PC-9 (cell line): ENCODE measurements at regions not wholly inside any gene's neighbourhood (a gene's known extent, or its start where the extent isn't known, plus 50 kb on each side); places are given as distances from the start of the nearest gene placed in this dataset.

Experiments used
- BruUV-seq: library from RNA; stranded (reverse); fragments of 400-500 nt; replicated peaks from 2 replicates; lab custom pipeline; 2021; lab: Mats Ljungman, UMichigan
- CTCF ChIA-PET: fragments of 300-600 bp; sonication (Branson Sonifier 250); formaldehyde crosslinking; loops from one replicate; lab custom pipeline; 2022; ENCODE audit warnings: antibody characterized with exemption; lab: Charles Lee
- POLR2A ChIA-PET: fragments of 300-600 bp; sonication (Branson Sonifier 250); formaldehyde crosslinking; loops from one replicate; lab custom pipeline; 2022; ENCODE audit warnings: antibody characterized with exemption; ENCODE audit not compliant: unreplicated experiment; lab: Charles Lee
- DNase-seq, 2 experiments: peaks; one replicate each; pipeline versions ENCODE4 v3.0.0 to v3.0.0-alpha.2; 2015 to 2022; ENCODE audit warnings: mixed read lengths in 1 of 2
- H2AFZ ChIP-seq: fragments of 200-600 bp; sonication (generic); 2 replicates; pipeline ENCODE4 v1.8.1; 2017; ENCODE audit warnings: antibody characterized with exemption
- H3F3A ChIP-seq: fragments of 200-600 bp; sonication (generic); 2 replicates; pipeline ENCODE4 v1.8.1; 2017; ENCODE audit warnings: antibody characterized with exemption, mild to moderate bottlenecking, low read depth; ENCODE audit not compliant: insufficient read depth
- H3K27ac ChIP-seq: fragments of 200-600 bp; sonication (generic); 2 replicates; pipeline ENCODE4 v1.6.1; 2016; ENCODE audit warnings: mixed run types
- H3K27me3 ChIP-seq: fragments of 200-600 bp; sonication (generic); 2 replicates; pipeline ENCODE4 v1.6.1; 2016; ENCODE audit warnings: low read depth, mixed run types; ENCODE audit not compliant: insufficient read depth
- H3K36me3 ChIP-seq: fragments of 200-600 bp; sonication (generic); 2 replicates; pipeline ENCODE4 v1.6.1; 2016; ENCODE audit warnings: low read depth, mixed run types
- H3K4me1 ChIP-seq: fragments of 200-600 bp; sonication (generic); replicated peaks from 2 replicates; pipeline ENCODE4 v1.6.1; 2016; ENCODE audit warnings: mixed run types; ENCODE audit not compliant: insufficient read depth
- H3K4me2 ChIP-seq: fragments of 200-600 bp; sonication (generic); 2 replicates; pipeline ENCODE4 v1.6.1; 2017; ENCODE audit warnings: mixed run types
- H3K4me3 ChIP-seq: fragments of 200-600 bp; sonication (generic); 2 replicates; pipeline ENCODE4 v1.6.1; 2016; ENCODE audit warnings: mixed run types
- H3K79me2 ChIP-seq: fragments of 200-600 bp; sonication (generic); 2 replicates; pipeline ENCODE4 v1.6.1; 2017; ENCODE audit warnings: low read depth, mixed run types
- H3K9me2 ChIP-seq: fragments of 200-600 bp; sonication (generic); 2 replicates; pipeline ENCODE4 v1.8.1; 2017; ENCODE audit warnings: mild to moderate bottlenecking; ENCODE audit not compliant: insufficient read depth
- H3K9me3 ChIP-seq: fragments of 200-600 bp; sonication (generic); 2 replicates; pipeline ENCODE4 v1.8.1; 2016; ENCODE audit warnings: low read depth; ENCODE audit not compliant: insufficient read depth
- H4K20me1 ChIP-seq: fragments of 200-600 bp; sonication (generic); 2 replicates; pipeline ENCODE4 v1.8.1; 2017; ENCODE audit not compliant: insufficient read depth
- EZH2 ChIP-seq: fragments of 200-600 bp; sonication (generic); IDR thresholded peaks from 2 replicates; pipeline ENCODE4 v1.8.0; 2017; ENCODE audit warnings: antibody characterized with exemption, low read depth
- intact Hi-C: fragments of 100-400 bp; cut with micrococcal nuclease; formaldehyde crosslinking; loops from one replicate; pipeline ENCODE4 v1.10.0; 2022; ENCODE audit not compliant: unreplicated experiment
- TF ChIP-seq, protein P1 (sequence below): fragments of 200-600 bp; sonication (generic); conservative IDR thresholded peaks from 2 replicates; pipeline ENCODE4 v1.6.1; 2017; ENCODE audit warnings: mixed run types, antibody characterized with exemption, mild to moderate bottlenecking, moderate library complexity

DNA sequence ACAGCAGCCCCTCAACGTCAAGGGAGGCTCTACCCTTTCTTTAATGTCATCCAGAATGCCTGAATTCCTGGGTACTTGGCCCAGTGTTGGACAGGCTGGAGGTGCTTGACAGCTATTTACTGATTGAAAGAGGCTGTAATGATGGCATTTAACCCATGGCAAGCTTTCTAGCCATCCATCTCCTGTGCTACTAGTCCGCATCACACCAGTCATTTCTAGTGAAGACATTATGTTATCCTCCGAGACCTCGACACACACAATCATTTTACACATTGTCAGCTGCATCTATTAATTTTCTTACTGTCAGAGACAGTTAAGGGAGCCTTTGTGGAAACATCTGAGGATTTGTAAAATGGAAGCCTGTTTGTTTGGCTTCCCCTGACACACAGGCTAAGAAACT is 149.3 kb upstream of the FSTL4 start:
- TF ChIP-seq, protein P1, sequence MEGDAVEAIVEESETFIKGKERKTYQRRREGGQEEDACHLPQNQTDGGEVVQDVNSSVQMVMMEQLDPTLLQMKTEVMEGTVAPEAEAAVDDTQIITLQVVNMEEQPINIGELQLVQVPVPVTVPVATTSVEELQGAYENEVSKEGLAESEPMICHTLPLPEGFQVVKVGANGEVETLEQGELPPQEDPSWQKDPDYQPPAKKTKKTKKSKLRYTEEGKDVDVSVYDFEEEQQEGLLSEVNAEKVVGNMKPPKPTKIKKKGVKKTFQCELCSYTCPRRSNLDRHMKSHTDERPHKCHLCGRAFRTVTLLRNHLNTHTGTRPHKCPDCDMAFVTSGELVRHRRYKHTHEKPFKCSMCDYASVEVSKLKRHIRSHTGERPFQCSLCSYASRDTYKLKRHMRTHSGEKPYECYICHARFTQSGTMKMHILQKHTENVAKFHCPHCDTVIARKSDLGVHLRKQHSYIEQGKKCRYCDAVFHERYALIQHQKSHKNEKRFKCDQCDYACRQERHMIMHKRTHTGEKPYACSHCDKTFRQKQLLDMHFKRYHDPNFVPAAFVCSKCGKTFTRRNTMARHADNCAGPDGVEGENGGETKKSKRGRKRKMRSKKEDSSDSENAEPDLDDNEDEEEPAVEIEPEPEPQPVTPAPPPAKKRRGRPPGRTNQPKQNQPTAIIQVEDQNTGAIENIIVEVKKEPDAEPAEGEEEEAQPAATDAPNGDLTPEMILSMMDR: no peak
- TF ChIP-seq EZH2: no peak
- Histone ChIP-seq H3K79me2 (no peaks in the 10 kb centered on the region), H3K4me3 (no peak overlapping the region), H2AFZ (no peak overlapping the region), H3K4me2 (no peak overlapping the region), H3K9me3 (no peaks in the 10 kb centered on the region), H3K4me1 (no peaks in the 10 kb centered on the region), H3K27ac (no peak overlapping the region), H3F3A (no peaks in the 10 kb centered on the region), H3K9me2 (no peaks in the 10 kb centered on the region), H3K36me3 (no peaks in the 10 kb centered on the region), H4K20me1 (no peaks in the 10 kb centered on the region), H3K27me3 (no peaks in the 10 kb centered on the region)
- POLR2A ChIA-PET: no interaction called here
- intact Hi-C loops: no loop called here
- CTCF ChIA-PET: no interaction called here
- BruUV-seq: no TSS peak
- no peak for DNase-seq

DNA sequence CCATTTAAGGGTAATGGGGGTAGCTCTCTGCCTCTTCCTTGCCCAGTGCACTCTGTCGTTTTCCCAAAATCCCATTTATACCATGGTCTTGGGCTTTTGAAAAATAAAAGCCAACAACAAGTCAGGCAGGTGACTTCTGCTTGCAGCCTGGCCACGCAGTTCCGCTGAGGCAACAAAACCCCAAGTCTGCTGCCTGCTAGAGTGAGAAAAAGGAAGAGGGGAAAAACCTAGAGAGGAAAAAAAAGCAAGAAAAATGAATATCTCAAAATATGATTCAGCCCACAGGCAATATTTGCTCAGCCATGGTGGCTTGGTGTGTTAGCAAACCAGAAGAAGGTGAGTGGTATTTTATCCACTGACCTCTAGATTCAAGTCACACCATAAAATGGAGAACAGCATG is 148.2 kb upstream of the FSTL4 start:
- no peaks in the 10 kb centered on the region for H3K36me3 ChIP-seq
- no TSS peak for BruUV-seq
- H4K20me1 ChIP-seq: no peaks in the 10 kb centered on the region
- H3K4me2 ChIP-seq: no peak overlapping the region
- no peak overlapping the region for H2AFZ ChIP-seq
- TF ChIP-seq, protein P1: no peak
- intact Hi-C loops: no loop called here
- no peaks in the 10 kb centered on the region for H3F3A ChIP-seq
- H3K9me2 ChIP-seq: no peaks in the 10 kb centered on the region
- H3K27me3 ChIP-seq: no peaks in the 10 kb centered on the region
- H3K27ac ChIP-seq: no peak overlapping the region
- H3K9me3 ChIP-seq: no peaks in the 10 kb centered on the region
- DNase-seq: no peak
- no peak overlapping the region for H3K4me3 ChIP-seq
- H3K4me1 ChIP-seq: no peaks in the 10 kb centered on the region
- ChIA-PET POLR2A (no interaction called here), CTCF (no interaction called here)
- H3K79me2 ChIP-seq: no peaks in the 10 kb centered on the region

DNA sequence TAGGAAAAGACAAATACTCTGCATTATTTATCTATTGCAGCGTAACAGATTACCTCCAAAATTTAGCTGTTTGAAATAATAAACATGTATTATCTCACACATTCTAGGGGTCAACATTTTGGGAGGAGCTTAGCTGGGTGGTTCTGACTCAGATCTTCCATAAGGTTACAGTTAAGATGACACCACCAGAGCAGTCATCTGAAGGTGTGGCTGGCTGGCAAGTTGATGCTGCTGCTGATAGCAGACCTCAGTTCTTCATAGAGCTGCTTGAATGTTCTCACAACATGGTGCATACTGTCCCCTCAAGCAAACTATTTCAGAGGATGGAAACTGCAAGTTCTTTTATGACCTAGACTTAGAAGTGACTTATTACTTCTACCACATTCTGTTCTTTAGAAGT is 146.3 kb upstream of the FSTL4 start:
- intact Hi-C loops: no loop called here
- H3K4me3 ChIP-seq: no peak overlapping the region
- no peak overlapping the region for H3K27ac ChIP-seq
- BruUV-seq: no TSS peak
- no peaks in the 10 kb centered on the region for H3K36me3 ChIP-seq
- no peaks in the 10 kb centered on the region for H3K27me3 ChIP-seq
- H3K9me2 ChIP-seq: no peaks in the 10 kb centered on the region
- TF ChIP-seq EZH2: no peak
- TF ChIP-seq, protein P1: no peak
- DNase-seq: no peak
- H4K20me1 ChIP-seq: no peaks in the 10 kb centered on the region
- H3K9me3 ChIP-seq: no peaks in the 10 kb centered on the region
- H3K4me1 ChIP-seq: peaks cover 10% of the 10 kb centered on the region; the same call in 1 of the 2 replicates
- no peak overlapping the region for H3K4me2 ChIP-seq
- no peaks in the 10 kb centered on the region; the same call in 1 of the 2 replicates for H3F3A ChIP-seq
- ChIA-PET CTCF (no interaction called here), POLR2A (no interaction called here)
- no peaks in the 10 kb centered on the region for H3K79me2 ChIP-seq
- H2AFZ ChIP-seq: no peak overlapping the region
